ENCODE measurements at regions not wholly inside any gene's neighbourhood (a gene's known extent, or its start where the extent isn't known, plus 50 kb on each side); places are given as distances from the start of the nearest gene placed in this dataset.

DNA sequence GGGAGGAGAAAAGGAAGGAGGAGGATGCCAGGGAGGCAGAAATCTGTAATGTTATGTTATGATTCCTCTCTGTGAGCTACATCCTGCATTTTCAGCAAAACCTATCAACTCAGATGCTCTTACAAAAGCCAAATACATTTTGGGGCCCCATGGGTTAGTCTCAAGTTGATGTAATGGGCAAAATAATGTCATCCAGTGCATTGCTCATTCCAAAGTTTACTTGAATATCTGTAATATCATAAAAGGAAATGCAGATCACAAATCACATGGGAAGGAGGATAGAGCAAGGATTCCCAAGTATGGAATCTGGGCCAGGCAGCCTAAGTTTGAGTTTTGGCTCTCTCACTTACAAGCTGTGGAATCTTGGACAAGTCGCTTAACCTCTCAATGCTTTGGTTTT, 74.9 kb upstream of the SOD3 start:
- TF ChIP-seq, protein P1, sequence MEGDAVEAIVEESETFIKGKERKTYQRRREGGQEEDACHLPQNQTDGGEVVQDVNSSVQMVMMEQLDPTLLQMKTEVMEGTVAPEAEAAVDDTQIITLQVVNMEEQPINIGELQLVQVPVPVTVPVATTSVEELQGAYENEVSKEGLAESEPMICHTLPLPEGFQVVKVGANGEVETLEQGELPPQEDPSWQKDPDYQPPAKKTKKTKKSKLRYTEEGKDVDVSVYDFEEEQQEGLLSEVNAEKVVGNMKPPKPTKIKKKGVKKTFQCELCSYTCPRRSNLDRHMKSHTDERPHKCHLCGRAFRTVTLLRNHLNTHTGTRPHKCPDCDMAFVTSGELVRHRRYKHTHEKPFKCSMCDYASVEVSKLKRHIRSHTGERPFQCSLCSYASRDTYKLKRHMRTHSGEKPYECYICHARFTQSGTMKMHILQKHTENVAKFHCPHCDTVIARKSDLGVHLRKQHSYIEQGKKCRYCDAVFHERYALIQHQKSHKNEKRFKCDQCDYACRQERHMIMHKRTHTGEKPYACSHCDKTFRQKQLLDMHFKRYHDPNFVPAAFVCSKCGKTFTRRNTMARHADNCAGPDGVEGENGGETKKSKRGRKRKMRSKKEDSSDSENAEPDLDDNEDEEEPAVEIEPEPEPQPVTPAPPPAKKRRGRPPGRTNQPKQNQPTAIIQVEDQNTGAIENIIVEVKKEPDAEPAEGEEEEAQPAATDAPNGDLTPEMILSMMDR (conservative IDR thresholded peaks at IDR 0.05; ENCODE audit: low read depth, low read length): no peak
- TF ChIP-seq POLR2A (IDR thresholded peaks at IDR 0.05; ENCODE audit: low read depth, low read length) (no peak), RCOR1 (IDR thresholded peaks at IDR 0.05; ENCODE audit: insufficient replicate concordance, low read length) (no peak), SMC3 (IDR thresholded peaks at IDR 0.05; ENCODE audit: low read depth, low read length) (no peak)

Data from IMR-90 (cell line).